Glutamatergic neuron (in vitro differentiated cells): ENCODE measurements at regions not wholly inside any gene's neighbourhood (a gene's known extent, or its start where the extent isn't known, plus 50 kb on each side); places are given as distances from the start of the nearest gene placed in this dataset.
"Not testable (repeated sequence)": the region's sequence is repeated elsewhere in the genome, so short reads cannot be mapped to it uniquely, and the experiment has no call there.

ENCODE experiments used
- DNase-seq: peaks from one replicate; pipeline ENCODE4 v3.0.0; 2022
- H3K27ac Mint-ChIP-seq: one replicate; pipeline ENCODE4 v1.8.0; 2020; ENCODE audit warnings: mild to moderate bottlenecking, mixed read lengths, inconsistent platforms; ENCODE audit not compliant: unreplicated experiment
- H3K27me3 Mint-ChIP-seq: one replicate; pipeline ENCODE4 v1.8.0; 2020; ENCODE audit warnings: mild to moderate bottlenecking, moderate library complexity, mixed read lengths, inconsistent platforms; ENCODE audit not compliant: unreplicated experiment
- H3K36me3 Mint-ChIP-seq: one replicate; pipeline ENCODE4 v1.8.0; 2020; ENCODE audit warnings: mild to moderate bottlenecking, mixed read lengths, inconsistent platforms; ENCODE audit not compliant: unreplicated experiment
- H3K4me1 Mint-ChIP-seq: one replicate; pipeline ENCODE4 v1.8.0; 2020; ENCODE audit warnings: mild to moderate bottlenecking, low read depth, mixed read lengths, inconsistent platforms; ENCODE audit not compliant: unreplicated experiment
- H3K4me3 Mint-ChIP-seq: one replicate; pipeline ENCODE4 v1.8.0; 2020; ENCODE audit warnings: mild to moderate bottlenecking, mixed read lengths, inconsistent platforms; ENCODE audit not compliant: unreplicated experiment
- H3K9me3 Mint-ChIP-seq: one replicate; pipeline ENCODE4 v1.8.0; 2020; ENCODE audit warnings: mild to moderate bottlenecking, moderate library complexity, mixed read lengths, inconsistent platforms; ENCODE audit not compliant: unreplicated experiment
- TF ChIP-seq, protein P1 (sequence below): fragments of 200-600 bp; sonication (generic); IDR thresholded peaks from one replicate; pipeline ENCODE4 v1.5.0; 2021; ENCODE audit not compliant: partially characterized antibody, unreplicated experiment

- no peak overlapping the region for H3K27ac Mint-ChIP-seq
- H3K27me3 Mint-ChIP-seq: peaks cover 3% of the 10 kb centered on the region
- H3K36me3 Mint-ChIP-seq: peaks cover 10% of the 10 kb centered on the region
- H3K9me3 Mint-ChIP-seq: no peaks in the 10 kb centered on the region
- TF ChIP-seq, protein P1, sequence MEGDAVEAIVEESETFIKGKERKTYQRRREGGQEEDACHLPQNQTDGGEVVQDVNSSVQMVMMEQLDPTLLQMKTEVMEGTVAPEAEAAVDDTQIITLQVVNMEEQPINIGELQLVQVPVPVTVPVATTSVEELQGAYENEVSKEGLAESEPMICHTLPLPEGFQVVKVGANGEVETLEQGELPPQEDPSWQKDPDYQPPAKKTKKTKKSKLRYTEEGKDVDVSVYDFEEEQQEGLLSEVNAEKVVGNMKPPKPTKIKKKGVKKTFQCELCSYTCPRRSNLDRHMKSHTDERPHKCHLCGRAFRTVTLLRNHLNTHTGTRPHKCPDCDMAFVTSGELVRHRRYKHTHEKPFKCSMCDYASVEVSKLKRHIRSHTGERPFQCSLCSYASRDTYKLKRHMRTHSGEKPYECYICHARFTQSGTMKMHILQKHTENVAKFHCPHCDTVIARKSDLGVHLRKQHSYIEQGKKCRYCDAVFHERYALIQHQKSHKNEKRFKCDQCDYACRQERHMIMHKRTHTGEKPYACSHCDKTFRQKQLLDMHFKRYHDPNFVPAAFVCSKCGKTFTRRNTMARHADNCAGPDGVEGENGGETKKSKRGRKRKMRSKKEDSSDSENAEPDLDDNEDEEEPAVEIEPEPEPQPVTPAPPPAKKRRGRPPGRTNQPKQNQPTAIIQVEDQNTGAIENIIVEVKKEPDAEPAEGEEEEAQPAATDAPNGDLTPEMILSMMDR: no peak
- H3K4me3 Mint-ChIP-seq: no peak overlapping the region
- no peak for DNase-seq
- H3K4me1 Mint-ChIP-seq: peaks cover 5% of the 10 kb centered on the region
These were observed 350.9 kb downstream of the NUP35 start for GRCh38 chr2:183474912-183475695.

- no peak overlapping the region for H3K27ac Mint-ChIP-seq
- no peak overlapping the region for H3K4me3 Mint-ChIP-seq
- H3K27me3 Mint-ChIP-seq: no peaks in the 10 kb centered on the region
- peaks cover 5% of the 10 kb centered on the region for H3K9me3 Mint-ChIP-seq
- TF ChIP-seq, protein P1: no peak
- no peaks in the 10 kb centered on the region for H3K36me3 Mint-ChIP-seq
- no peak for DNase-seq
- H3K4me1 Mint-ChIP-seq: peaks cover 5% of the 10 kb centered on the region
These were observed 352.2 kb downstream of the NUP35 start for GRCh38 chr2:183476490-183476889.

DNA sequence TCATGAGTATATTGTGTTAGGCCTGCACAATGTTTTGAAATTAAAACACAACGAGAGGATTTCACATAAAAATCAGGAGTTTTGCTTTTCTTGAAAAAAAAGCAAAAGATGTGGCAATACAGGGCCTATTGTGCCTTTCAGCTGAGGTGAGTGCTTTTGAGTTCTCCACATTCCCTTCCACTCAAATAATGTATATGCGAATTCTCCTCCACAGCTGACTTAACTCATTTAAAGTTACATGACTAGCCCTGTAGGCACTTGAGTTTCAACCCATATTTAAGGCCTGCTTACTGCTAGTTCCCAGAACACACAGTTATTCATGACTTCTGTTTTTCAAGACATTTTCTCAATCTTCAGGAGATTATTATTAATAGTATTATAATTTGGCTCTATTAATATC, 353.1 kb downstream of the NUP35 start:
- TF ChIP-seq, protein P1: no peak
- DNase-seq: no peak
- peaks cover 5% of the 10 kb centered on the region for H3K4me1 Mint-ChIP-seq

DNA sequence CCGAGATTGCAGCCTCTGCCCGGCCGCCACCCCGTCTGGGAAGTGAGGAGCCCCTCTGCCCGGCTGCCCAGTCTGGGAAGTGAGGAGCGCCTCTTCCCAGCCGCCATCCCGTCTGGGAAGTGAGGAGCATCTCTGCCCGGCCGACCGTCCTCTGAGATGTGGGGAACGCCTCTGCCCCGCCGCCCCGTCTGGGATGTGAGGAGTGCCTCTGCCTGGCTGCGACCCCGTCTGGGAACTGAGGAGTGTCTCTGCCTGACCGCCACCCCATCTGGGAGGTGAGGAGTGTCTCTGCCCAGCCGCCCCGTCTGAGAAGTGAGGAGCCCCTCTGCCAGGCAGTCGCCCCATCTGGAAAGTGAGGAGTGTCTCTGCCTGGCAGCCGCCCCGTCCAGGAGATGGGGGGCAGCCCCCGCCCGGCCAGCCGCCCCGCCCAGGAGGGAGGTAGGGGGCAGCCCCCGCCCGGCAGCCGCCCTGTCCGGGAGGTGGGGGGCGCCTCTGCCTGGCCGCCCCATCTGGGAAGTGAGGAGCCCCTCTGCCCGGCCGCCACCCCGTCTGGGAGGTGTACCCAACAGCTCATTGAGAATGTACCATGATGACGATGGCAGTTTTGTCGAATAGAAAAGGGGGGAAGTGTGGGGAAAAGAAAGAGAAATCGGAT, 354.8 kb downstream of the NUP35 start:
- H3K27ac Mint-ChIP-seq, H3K4me1 Mint-ChIP-seq, DNase-seq, H3K27me3 Mint-ChIP-seq, H3K36me3 Mint-ChIP-seq, H3K4me3 Mint-ChIP-seq, H3K9me3 Mint-ChIP-seq: not testable (repeated sequence)

More for the DNA sequence above, 353.1 kb downstream of the NUP35 start:
- Mint-ChIP-seq H3K36me3 (no peaks in the 10 kb centered on the region), H3K27me3 (no peaks in the 10 kb centered on the region), H3K4me3 (no peak overlapping the region), H3K9me3 (peaks cover 5% of the 10 kb centered on the region), H3K27ac (no peak overlapping the region)

- no peak overlapping the region for H3K4me3 Mint-ChIP-seq
- TF ChIP-seq, protein P1: no peak
- no peaks in the 10 kb centered on the region for H3K9me3 Mint-ChIP-seq
- no peaks in the 10 kb centered on the region for H3K27me3 Mint-ChIP-seq
- H3K27ac Mint-ChIP-seq: no peak overlapping the region
- H3K36me3 Mint-ChIP-seq: no peaks in the 10 kb centered on the region
- DNase-seq: no peak
- H3K4me1 Mint-ChIP-seq: no peaks in the 10 kb centered on the region
These were observed 363.1 kb downstream of the NUP35 start for GRCh38 chr2:183487326-183487725.
